Thyroid gland (tissue), 4 donors: ENCODE measurements at regions not wholly inside any gene's neighbourhood (a gene's known extent, or its start where the extent isn't known, plus 50 kb on each side); places are given as distances from the start of the nearest gene placed in this dataset.

Experiments used
- CTCF ChIP-seq, 6 experiments: fragments of 200-600 bp in 3 of 6; fragments of 450-650 bp in 3 of 6; sonication (generic) in 3 of 6; IDR thresholded peaks; one replicate each; pipeline ENCODE4 v1.5.1; 2016 to 2019; ENCODE audit warnings: antibody characterized with exemption in 6 of 6, mild to moderate bottlenecking in 2 of 6, inconsistent platforms in 1 of 6, moderate library complexity in 1 of 6
- POLR2A ChIP-seq, 2 donors: fragments of 450-650 bp; IDR thresholded peaks; one replicate each; pipeline ENCODE4 v1.6.1; 2017; ENCODE audit warnings: antibody characterized with exemption in 2 of 2, mild to moderate bottlenecking in 2 of 2, moderate library complexity in 1 of 2

DNA sequence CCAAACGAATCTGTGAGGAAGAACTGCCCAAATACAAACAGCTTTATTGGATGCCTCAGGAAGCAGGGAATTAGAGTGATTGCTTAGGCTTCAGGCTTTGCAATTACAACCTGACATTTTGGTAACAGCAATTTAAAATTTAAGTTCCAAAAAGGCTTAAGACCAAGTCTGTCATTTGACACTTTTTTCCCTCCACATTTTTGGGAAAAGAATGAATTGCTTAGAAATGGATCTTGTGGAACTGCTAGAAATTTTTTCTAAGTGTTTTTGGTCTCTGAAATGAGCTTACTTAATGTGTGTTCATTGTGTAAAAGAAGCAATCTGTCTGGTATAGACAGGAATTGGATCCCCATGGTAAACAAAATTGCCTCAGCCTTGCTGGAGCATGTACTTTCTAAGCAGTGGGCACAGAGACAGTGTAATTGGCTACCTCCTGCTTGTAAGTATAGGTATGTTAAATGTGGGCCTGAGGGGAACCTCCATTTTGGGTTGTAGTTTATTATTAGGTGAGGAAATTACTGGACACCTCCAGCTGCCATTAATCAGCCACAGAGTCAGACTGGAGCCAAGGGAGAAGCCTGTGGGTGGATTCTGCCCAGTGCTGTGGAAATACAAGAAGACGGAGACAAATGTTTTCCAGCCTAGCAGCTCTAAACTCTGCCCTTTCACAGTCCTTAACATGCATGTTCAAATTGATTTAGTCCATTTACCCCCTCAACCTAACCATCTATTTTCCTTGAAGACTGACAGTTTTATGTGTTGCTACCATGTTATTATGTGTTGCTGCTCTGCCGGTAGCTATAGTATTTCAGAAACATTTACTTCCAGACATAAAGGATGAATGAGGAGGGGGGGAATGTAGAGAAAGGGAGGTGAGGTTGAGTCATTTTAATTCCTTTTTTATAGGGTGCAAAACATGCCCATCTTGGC lies 473.0 kb downstream of the SPRY1 start:
- TF ChIP-seq CTCF (IDR thresholded peaks at IDR 0.05) (no peak), POLR2A (IDR thresholded peaks at IDR 0.05) (no peak)
